ENCODE measurements at regions not wholly inside any gene's neighbourhood (a gene's known extent, or its start where the extent isn't known, plus 50 kb on each side); places are given as distances from the start of the nearest gene placed in this dataset.

DNA sequence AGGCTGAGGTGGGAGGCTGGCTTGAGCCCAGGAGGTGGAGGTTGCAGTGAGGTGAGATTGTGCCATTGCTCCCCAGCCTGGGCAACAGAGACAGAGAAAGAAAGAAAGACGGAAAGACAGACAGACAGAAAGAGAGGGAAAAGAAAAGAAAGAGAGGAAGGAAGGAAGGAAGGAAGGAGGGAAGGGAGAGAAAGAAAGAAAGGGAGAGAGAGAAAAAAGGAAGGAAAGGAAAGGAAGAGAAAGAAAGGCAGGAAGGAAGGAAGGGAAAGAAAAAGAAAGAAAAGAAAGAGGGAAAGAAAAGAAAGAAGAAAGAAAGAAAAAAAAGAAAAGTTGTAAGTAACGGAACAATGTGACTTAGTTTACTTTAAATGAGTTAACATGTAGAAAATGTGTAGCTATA lies 260.7 kb upstream of the GRM7 start:
- DNase-seq: no peak

DNA sequence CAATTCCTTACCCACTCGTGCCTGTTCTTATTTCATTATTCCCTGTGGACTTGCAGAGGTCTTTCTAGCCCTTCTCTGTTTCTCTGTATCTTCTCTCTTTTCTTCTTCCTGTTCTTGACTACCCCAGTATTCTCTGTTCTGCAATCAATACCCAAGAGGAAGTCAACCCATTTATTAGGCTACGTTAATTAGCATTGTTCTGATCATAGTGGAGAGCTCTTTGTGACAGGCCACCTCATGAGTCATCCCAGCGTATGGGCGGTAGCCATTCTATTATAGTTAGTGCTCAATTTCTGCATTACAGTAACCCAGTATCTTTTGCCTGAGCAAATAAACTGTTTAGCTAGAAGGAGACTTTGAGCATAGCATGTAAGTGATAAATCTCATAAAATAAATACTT lies 259.5 kb upstream of the GRM7 start:
- Histone ChIP-seq H3K27ac (no peak overlapping the region), H3K36me3 (no peaks in the 10 kb centered on the region), H3K27me3 (no peaks in the 10 kb centered on the region), H3K4me1 (no peaks in the 10 kb centered on the region), H3K4me3 (no peak overlapping the region), H3K9me3 (peaks cover 0 to 6% (median 0%) of the 10 kb centered on the region in 11 donors)
- 68 to 71% methylated on average over 4 of the region's 4 CpGs for WGBS, 2 donors
- no peak for TF ChIP-seq CTCF (IDR thresholded peaks at IDR 0.05)
- DNase-seq (no peak), ATAC-seq (no peak)
- intact Hi-C loops (cut with DNase I): no loop called here

More for the DNA sequence above, 260.7 kb upstream of the GRM7 start:
- intact Hi-C loops (cut with DNase I): no loop called here
- Histone ChIP-seq H3K27me3 (no peaks in the 10 kb centered on the region), H3K9me3 (peaks cover 0 to 13% (median 0%) of the 10 kb centered on the region in 11 donors), H3K36me3 (no peaks in the 10 kb centered on the region), H3K4me1 (no peaks in the 10 kb centered on the region), H3K27ac (no peak overlapping the region), H3K4me3 (no peak overlapping the region)
- ATAC-seq: no peak
- WGBS, 2 donors: 88 to 89% methylated on average over 2 of the region's 2 CpGs
- no peak for TF ChIP-seq CTCF (IDR thresholded peaks at IDR 0.05)

DNA sequence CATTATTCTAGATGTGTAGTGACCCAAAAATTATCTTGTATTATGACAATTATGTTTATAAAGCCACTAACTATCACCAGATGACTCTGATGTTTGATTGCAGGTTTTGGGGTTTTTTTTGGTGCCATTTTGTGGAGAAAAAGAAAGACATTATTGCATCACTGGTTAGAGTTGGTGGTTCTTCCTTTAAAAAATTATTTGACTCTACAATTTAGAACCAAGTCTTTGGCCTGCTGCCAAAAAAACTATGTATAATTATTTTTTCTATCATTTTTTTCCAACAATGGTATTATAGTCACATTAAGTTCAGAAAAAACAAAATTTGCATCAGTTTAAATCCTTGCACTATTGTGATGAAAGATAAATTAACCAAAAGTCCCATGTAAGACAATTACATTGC lies 258.6 kb upstream of the GRM7 start:
- Histone ChIP-seq H3K36me3 (no peaks in the 10 kb centered on the region), H3K27ac (no peak overlapping the region), H3K9me3 (peaks cover 0 to 7% (median 0%) of the 10 kb centered on the region in 11 donors), H3K27me3 (no peaks in the 10 kb centered on the region), H3K4me3 (no peak overlapping the region), H3K4me1 (no peaks in the 10 kb centered on the region)
- no peak for DNase-seq
- no peak for TF ChIP-seq CTCF (IDR thresholded peaks at IDR 0.05)
- ATAC-seq: no peak
- intact Hi-C loops (cut with DNase I): no loop called here

DNA sequence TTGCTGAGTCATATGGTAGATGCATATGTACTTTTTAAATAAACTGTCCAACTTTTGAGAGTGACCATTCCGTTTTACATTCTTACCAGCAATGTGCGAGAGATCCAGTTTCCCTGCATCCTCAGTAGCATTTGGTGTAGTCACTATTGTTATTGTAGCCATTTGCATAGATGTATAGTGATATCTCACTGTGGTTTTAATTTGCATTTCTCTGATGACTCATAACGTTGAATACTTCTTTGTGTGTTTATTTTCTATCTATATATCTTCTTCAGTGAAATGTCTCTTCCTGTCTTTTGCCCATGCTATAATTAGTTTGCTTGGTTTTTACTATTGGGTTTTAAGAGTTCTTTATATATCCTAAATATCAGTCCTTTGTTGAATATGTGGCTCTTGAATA lies 255.7 kb upstream of the GRM7 start:
- no peaks in the 10 kb centered on the region for H3K36me3 ChIP-seq
- H3K9me3 ChIP-seq: peaks cover 0 to 5% (median 0%) of the 10 kb centered on the region in 11 donors
- intact Hi-C loops (cut with DNase I): no loop called here
- no peak for ATAC-seq
- no peak for DNase-seq
- 64 to 70% methylated on average over 3 of the region's 3 CpGs for WGBS, 2 donors
- H3K27ac ChIP-seq: no peak overlapping the region
- H3K4me3 ChIP-seq: no peak overlapping the region
- H3K4me1 ChIP-seq: no peaks in the 10 kb centered on the region
- no peaks in the 10 kb centered on the region for H3K27me3 ChIP-seq
- TF ChIP-seq CTCF (IDR thresholded peaks at IDR 0.05): no peak

- Histone ChIP-seq H3K9me3 (peaks cover 0 to 5% (median 0%) of the 10 kb centered on the region in 11 donors), H3K4me3 (no peak overlapping the region), H3K4me1 (no peaks in the 10 kb centered on the region), H3K27me3 (no peaks in the 10 kb centered on the region), H3K36me3 (no peaks in the 10 kb centered on the region), H3K27ac (no peak overlapping the region)
- TF ChIP-seq CTCF (IDR thresholded peaks at IDR 0.05): no peak
- 57 to 58% methylated on average over 4 of the region's 4 CpGs for WGBS, 2 donors
- intact Hi-C loops (cut with DNase I): no loop called here
- ATAC-seq: no peak
- DNase-seq: no peak
Measured at GRCh38 chr3:6608843-6609242, 252.1 kb upstream of the GRM7 start.

Data from heart right ventricle (tissue), 16 donors.